Calu3 (cell line): ENCODE measurements at regions not wholly inside any gene's neighbourhood (a gene's known extent, or its start where the extent isn't known, plus 50 kb on each side); places are given as distances from the start of the nearest gene placed in this dataset.

Experiments used
- BruUV-seq: library from RNA; stranded (reverse); fragments of 400-500 nt; replicated peaks from 2 replicates; lab custom pipeline; 2021; lab: Mats Ljungman, UMichigan
- CTCF ChIA-PET: fragments of 300-600 bp; sonication (Branson Sonifier 250); formaldehyde crosslinking; loops from one replicate; lab custom pipeline; 2022; ENCODE audit warnings: antibody characterized with exemption; lab: Charles Lee
- DNase-seq: peaks from one replicate; pipeline ENCODE4 v3.0.0; 2022
- H3K27ac Mint-ChIP-seq: one replicate; pipeline ENCODE4 v1.8.0; 2022; ENCODE audit warnings: mixed read lengths; ENCODE audit not compliant: unreplicated experiment
- H3K27me3 Mint-ChIP-seq: one replicate; pipeline ENCODE4 v1.8.0; 2022; ENCODE audit warnings: mixed read lengths; ENCODE audit not compliant: unreplicated experiment
- H3K36me3 Mint-ChIP-seq: one replicate; pipeline ENCODE4 v1.8.0; 2022; ENCODE audit warnings: mild to moderate bottlenecking, moderate library complexity, mixed read lengths; ENCODE audit not compliant: insufficient read depth, unreplicated experiment
- H3K4me1 Mint-ChIP-seq: one replicate; pipeline ENCODE4 v1.8.0; 2022; ENCODE audit warnings: mild to moderate bottlenecking, low read depth, mixed read lengths; ENCODE audit not compliant: unreplicated experiment
- H3K4me3 Mint-ChIP-seq: one replicate; pipeline ENCODE4 v1.8.0; 2022; ENCODE audit warnings: mild to moderate bottlenecking, low read depth, moderate library complexity, mixed read lengths; ENCODE audit not compliant: unreplicated experiment
- H3K9me3 Mint-ChIP-seq: one replicate; pipeline ENCODE4 v1.8.0; 2022; ENCODE audit warnings: low read depth, mixed read lengths; ENCODE audit not compliant: unreplicated experiment
- intact Hi-C: fragments of 100-400 bp; cut with micrococcal nuclease; formaldehyde crosslinking; loops from one replicate; pipeline ENCODE4 v1.10.0; 2022; ENCODE audit not compliant: unreplicated experiment
- TF ChIP-seq, protein P1 (sequence below): fragments of 200-600 bp; IDR thresholded peaks from one replicate; pipeline ENCODE4 v1.8.0; 2022; ENCODE audit warnings: antibody characterized with exemption; ENCODE audit not compliant: unreplicated experiment

- Mint-ChIP-seq H3K4me3 (no peak overlapping the region), H3K27me3 (no peaks in the 10 kb centered on the region), H3K9me3 (peaks cover 3% of the 10 kb centered on the region), H3K27ac (no peak overlapping the region), H3K4me1 (no peaks in the 10 kb centered on the region), H3K36me3 (no peaks in the 10 kb centered on the region)
- no TSS peak for BruUV-seq
- TF ChIP-seq, protein P1, sequence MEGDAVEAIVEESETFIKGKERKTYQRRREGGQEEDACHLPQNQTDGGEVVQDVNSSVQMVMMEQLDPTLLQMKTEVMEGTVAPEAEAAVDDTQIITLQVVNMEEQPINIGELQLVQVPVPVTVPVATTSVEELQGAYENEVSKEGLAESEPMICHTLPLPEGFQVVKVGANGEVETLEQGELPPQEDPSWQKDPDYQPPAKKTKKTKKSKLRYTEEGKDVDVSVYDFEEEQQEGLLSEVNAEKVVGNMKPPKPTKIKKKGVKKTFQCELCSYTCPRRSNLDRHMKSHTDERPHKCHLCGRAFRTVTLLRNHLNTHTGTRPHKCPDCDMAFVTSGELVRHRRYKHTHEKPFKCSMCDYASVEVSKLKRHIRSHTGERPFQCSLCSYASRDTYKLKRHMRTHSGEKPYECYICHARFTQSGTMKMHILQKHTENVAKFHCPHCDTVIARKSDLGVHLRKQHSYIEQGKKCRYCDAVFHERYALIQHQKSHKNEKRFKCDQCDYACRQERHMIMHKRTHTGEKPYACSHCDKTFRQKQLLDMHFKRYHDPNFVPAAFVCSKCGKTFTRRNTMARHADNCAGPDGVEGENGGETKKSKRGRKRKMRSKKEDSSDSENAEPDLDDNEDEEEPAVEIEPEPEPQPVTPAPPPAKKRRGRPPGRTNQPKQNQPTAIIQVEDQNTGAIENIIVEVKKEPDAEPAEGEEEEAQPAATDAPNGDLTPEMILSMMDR, result peak; percentile 30
- CTCF ChIA-PET, result no interaction called here
- peak; percentile 16 for DNase-seq
- intact Hi-C loops, result no loop called here
Measured at GRCh38 chrX:63128509-63128908, 222.6 kb downstream of the SPIN4 start.

GRCh38 chrX:63115196-63115595, 235.9 kb downstream of the SPIN4 start:
- BruUV-seq, result no TSS peak
- Mint-ChIP-seq H3K27me3 (no peaks in the 10 kb centered on the region), H3K9me3 (peaks cover 11% of the 10 kb centered on the region)

GRCh38 chrX:63101879-63102620, 249.1 kb downstream of the SPIN4 start:
- intact Hi-C loops, result no loop called here
- TF ChIP-seq, protein P1, result no peak
- H3K9me3 Mint-ChIP-seq, result peaks cover 10% of the 10 kb centered on the region
- no peaks in the 10 kb centered on the region for H3K4me1 Mint-ChIP-seq
- H3K36me3 Mint-ChIP-seq, result no peaks in the 10 kb centered on the region
- H3K27ac Mint-ChIP-seq, result no peak overlapping the region
- H3K27me3 Mint-ChIP-seq, result no peaks in the 10 kb centered on the region
- CTCF ChIA-PET, result no interaction called here
- no TSS peak for BruUV-seq
- no peak for DNase-seq
- no peak overlapping the region for H3K4me3 Mint-ChIP-seq

More at GRCh38 chrX:63115196-63115595, 235.9 kb downstream of the SPIN4 start:
- Mint-ChIP-seq H3K36me3 (no peaks in the 10 kb centered on the region), H3K27ac (no peak overlapping the region), H3K4me1 (no peaks in the 10 kb centered on the region), H3K4me3 (no peak overlapping the region)
- CTCF ChIA-PET, result no interaction called here
- no peak for DNase-seq
- TF ChIP-seq, protein P1, result no peak
- intact Hi-C loops, result no loop called here

DNA sequence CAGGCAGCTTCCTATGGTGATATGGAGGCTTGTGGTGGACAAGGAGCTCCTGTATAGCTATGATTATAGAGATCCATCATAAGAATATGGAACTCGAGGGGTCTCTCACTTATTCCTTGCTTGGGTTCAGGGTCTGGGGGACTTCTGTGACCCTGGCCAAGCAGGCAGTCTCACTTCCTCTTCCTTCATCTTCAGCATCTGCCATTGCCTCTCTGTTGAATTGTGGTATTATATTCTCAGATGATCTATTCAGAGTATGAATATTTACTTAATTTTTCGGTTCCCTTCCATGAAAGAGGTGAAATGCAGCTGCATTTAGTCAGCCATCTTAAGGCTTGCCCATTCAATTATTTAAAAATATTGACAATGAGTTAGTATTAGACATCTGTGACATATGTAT, 292.9 kb downstream of the SPIN4 start:
- intact Hi-C loops, result no loop called here
- CTCF ChIA-PET, result no interaction called here
- Mint-ChIP-seq H3K9me3 (peaks cover 5% of the 10 kb centered on the region), H3K27me3 (no peaks in the 10 kb centered on the region), H3K27ac (no peak overlapping the region), H3K4me1 (no peaks in the 10 kb centered on the region), H3K4me3 (no peak overlapping the region), H3K36me3 (no peaks in the 10 kb centered on the region)
- no TSS peak for BruUV-seq
- TF ChIP-seq, protein P1, result no peak
- no peak for DNase-seq
